ENCODE measurements at regions not wholly inside any gene's neighbourhood (a gene's known extent, or its start where the extent isn't known, plus 50 kb on each side); places are given as distances from the start of the nearest gene placed in this dataset.
A peak's percentile ranks its signal among the peaks of the same experiment; 100 is the strongest.

DNA sequence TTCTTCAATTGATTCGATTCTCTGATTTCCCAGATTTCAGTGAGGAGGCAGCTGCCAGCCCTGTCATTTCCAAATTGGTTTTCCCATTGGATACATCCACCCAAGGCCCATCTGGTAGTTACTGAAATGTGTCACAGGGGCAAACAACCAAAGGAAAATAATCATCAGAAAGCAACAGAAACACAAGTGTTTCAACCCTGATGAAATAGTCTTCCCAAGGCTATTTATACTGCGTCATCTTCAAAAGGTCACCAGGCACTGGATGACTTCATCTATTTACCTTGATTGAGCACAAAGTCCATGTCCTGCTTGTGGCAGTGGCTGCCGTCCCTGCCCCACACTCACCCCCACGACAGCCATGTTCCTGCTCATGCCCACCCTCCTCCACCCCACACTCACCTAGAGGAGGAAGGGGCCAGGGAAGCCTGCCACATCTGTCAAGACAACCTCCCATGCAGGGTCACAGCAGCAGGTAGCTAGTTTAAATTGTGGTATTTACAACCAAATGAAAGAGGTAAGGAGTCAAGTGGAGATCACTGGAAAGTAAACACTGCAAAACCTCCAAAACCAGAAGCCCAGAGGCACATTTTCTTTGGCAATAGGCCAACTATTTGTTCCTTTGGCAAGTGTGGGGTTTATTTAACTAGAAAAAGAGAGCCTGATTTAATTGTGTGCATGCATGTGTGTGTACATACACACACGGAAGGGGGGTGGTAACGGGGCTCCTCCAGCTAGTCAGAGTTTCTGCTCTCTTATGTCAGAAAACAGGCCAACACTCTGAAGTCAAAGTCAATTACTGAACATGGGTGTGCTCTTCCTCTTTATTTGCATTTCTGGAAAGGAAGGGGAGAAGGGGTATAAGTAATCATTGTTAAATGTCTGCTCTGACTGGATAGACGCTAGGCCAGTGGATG lies 49.5 kb upstream of the RAB4A start:
- no peak overlapping the region for H3K23ac ChIP-seq (ENCODE audit: low read length)
- WGBS (ENCODE audit: extremely low coverage, insufficient coverage, low lambda C conversion rate) = no CpG with 5 or more reads among the region's 7 CpGs
- H3K18ac ChIP-seq (ENCODE audit: low read length) = no peak overlapping the region
- H2AK5ac ChIP-seq (ENCODE audit: low read length) = no peak overlapping the region
- H3K79me2 ChIP-seq (ENCODE audit: control insufficient read depth, insufficient read depth, low read length) = no peaks in the 10 kb centered on the region
- no peak overlapping the region for H3K9ac ChIP-seq (ENCODE audit: low read length)
- peak overlapping the region; percentile 19 for H3K56ac ChIP-seq (ENCODE audit: low read length)
- no peak overlapping the region for H3K4me3 ChIP-seq (ENCODE audit: low read length)
- H4K5ac ChIP-seq (ENCODE audit: low read length) = no peak overlapping the region
- H3K79me1 ChIP-seq (ENCODE audit: low read length) = no peaks in the 10 kb centered on the region
- H2BK15ac ChIP-seq (replicated peaks; ENCODE audit: low read depth) = no peak overlapping the region
- H2BK120ac ChIP-seq (ENCODE audit: low read depth, low read length) = no peak overlapping the region
- no peak overlapping the region for H2BK5ac ChIP-seq (ENCODE audit: low read length)
- H3K36me3 ChIP-seq (ENCODE audit: control insufficient read depth, insufficient read depth, low read length) = no peaks in the 10 kb centered on the region
- no peak overlapping the region for H4K8ac ChIP-seq (ENCODE audit: low read depth, low read length)
- H3K27ac ChIP-seq (ENCODE audit: low read depth, low read length) = no peak overlapping the region
- no peak for DNase-seq
- H3K4me2 ChIP-seq (ENCODE audit: low read length) = no peak overlapping the region
- no peaks in the 10 kb centered on the region for H3K27me3 ChIP-seq (ENCODE audit: insufficient read depth, low read length, poor library complexity)
- no peak overlapping the region for H3K4ac ChIP-seq (ENCODE audit: low read depth, low read length)
- no peaks in the 10 kb centered on the region for H3K4me1 ChIP-seq (ENCODE audit: control insufficient read depth, low read depth, low read length)

Data from mesendoderm (in vitro differentiated cells).